Brain microvascular endothelial cell (primary cell): ENCODE measurements at regions not wholly inside any gene's neighbourhood (a gene's known extent, or its start where the extent isn't known, plus 50 kb on each side); places are given as distances from the start of the nearest gene placed in this dataset.

Source experiments
- DNase-seq: peaks from one replicate; pipeline ENCODE4 v3.0.0-alpha.2; 2020
- H3K27ac ChIP-seq: fragments of 250-450 bp; sonication (Bioruptor Pico); 2 replicates; pipeline ENCODE4 v1.5.1; 2020; ENCODE audit warnings: mild to moderate bottlenecking, moderate library complexity
- H3K27me3 ChIP-seq: fragments of 250-450 bp; sonication (Bioruptor Pico); replicated peaks from 2 replicates; pipeline ENCODE4 v1.5.1; 2020; ENCODE audit warnings: mild to moderate bottlenecking
- H3K36me3 ChIP-seq: fragments of 250-450 bp; sonication (Bioruptor Pico); replicated peaks from 2 replicates; pipeline ENCODE4 v1.5.1; 2020; ENCODE audit warnings: mild to moderate bottlenecking
- H3K4me3 ChIP-seq: 2 replicates; pipeline ENCODE4 v1.5.1; 2011; ENCODE audit warnings: low read depth, mild to moderate bottlenecking, control low read depth, low read length, moderate library complexity
- CTCF ChIP-seq: IDR thresholded peaks from 2 replicates; pipeline ENCODE4 v1.5.1; 2011; ENCODE audit warnings: low read depth, mild to moderate bottlenecking, moderate library complexity, low read length, control low read depth, inconsistent platforms; ENCODE audit errors: missing control alignments
- in situ Hi-C: cut with HindIII; loops from 2 replicates; pipeline ENCODE4 v1.10.0; 2017; ENCODE audit warnings: low sequenced_read_pairs, low pct_ligation_motif_present

- DNase-seq: no peak
- in situ Hi-C loops: no loop called here
Measured at GRCh38 chr2:103383541-103383940, 621.7 kb downstream of the TMEM182 start.

DNA sequence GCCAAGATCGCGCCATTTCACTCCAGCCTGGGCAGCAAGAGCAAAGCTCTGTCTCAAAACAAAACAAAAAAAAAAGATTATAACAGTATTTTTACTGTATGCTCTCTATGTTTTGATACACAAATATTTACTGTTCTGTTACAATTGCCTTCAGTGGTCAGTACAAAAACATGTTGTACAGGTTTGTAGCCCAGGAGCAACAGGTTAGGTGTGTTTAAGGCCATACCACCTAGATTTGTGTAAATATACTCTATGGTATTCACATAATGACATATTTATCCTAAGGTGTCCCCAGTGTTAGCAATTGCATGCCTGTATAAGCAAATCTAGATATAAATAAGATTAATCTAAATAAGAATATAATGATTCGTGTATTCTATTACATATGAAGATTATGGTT lies 625.0 kb downstream of the TMEM182 start:
- in situ Hi-C loops: no loop called here
- no peak for TF ChIP-seq CTCF
- DNase-seq: no peak

More at GRCh38 chr2:103383541-103383940, 621.7 kb downstream of the TMEM182 start:
- Histone ChIP-seq H3K4me3 (no peak overlapping the region), H3K27me3 (no peaks in the 10 kb centered on the region), H3K36me3 (no peaks in the 10 kb centered on the region), H3K27ac (no peak overlapping the region)
- no peak for TF ChIP-seq CTCF

DNA sequence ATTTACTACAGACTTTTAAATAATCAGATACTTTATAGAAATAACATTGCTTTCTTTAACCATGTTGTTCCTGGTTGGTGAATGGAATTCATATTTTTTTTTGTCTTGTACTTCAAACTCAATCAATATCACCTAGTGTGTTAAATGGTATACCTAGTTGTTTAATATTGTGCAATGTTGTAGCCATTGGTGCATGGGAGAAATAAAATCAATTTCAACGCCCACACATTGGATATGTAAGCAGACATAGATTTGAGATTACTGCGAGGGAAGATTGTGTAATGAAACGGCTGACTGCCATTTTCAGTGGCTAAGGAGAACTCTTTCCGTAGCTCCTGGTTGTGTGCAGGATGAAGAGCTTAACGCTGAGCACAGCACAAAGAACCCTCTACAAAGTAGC lies 626.1 kb downstream of the TMEM182 start:
- in situ Hi-C loops: no loop called here
- Histone ChIP-seq H3K36me3 (no peaks in the 10 kb centered on the region), H3K27ac (no peak overlapping the region), H3K4me3 (no peak overlapping the region), H3K27me3 (no peaks in the 10 kb centered on the region)
- no peak for TF ChIP-seq CTCF
- DNase-seq: no peak

More for the DNA sequence above, 625.0 kb downstream of the TMEM182 start:
- H3K27me3 ChIP-seq: no peaks in the 10 kb centered on the region
- H3K27ac ChIP-seq: no peak overlapping the region
- no peak overlapping the region for H3K4me3 ChIP-seq
- H3K36me3 ChIP-seq: no peaks in the 10 kb centered on the region

DNA sequence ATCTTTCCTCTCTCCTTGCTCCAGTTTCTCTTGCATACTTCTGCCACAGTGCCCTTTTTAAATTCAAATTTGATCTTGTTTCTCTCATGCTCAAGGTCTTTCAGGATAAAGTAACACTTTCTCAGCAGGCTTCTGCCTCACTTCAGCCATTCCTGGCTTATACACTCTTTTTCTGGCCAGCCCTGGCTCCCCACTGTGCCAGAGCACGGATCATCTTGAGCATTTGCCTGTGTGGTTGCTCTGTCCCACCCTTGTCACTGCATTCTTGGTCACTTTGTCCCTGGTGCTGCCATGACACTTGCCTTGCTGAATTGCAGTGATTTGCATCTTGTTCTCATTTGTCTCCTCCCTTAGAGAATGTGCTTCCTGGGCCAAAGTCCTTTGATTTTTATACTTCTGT lies 634.3 kb downstream of the TMEM182 start:
- Histone ChIP-seq H3K36me3 (no peaks in the 10 kb centered on the region), H3K4me3 (no peak overlapping the region), H3K27ac (no peak overlapping the region), H3K27me3 (no peaks in the 10 kb centered on the region)
- in situ Hi-C loops: no loop called here
- no peak for TF ChIP-seq CTCF
- DNase-seq: no peak

GRCh38 chr2:103401621-103402020 lies 639.8 kb downstream of the TMEM182 start:
- TF ChIP-seq CTCF: no peak
- Histone ChIP-seq H3K4me3 (no peak overlapping the region), H3K27ac (no peak overlapping the region), H3K36me3 (no peaks in the 10 kb centered on the region), H3K27me3 (no peaks in the 10 kb centered on the region)
- DNase-seq: peak; percentile 84
- in situ Hi-C loops: no loop called here

DNA sequence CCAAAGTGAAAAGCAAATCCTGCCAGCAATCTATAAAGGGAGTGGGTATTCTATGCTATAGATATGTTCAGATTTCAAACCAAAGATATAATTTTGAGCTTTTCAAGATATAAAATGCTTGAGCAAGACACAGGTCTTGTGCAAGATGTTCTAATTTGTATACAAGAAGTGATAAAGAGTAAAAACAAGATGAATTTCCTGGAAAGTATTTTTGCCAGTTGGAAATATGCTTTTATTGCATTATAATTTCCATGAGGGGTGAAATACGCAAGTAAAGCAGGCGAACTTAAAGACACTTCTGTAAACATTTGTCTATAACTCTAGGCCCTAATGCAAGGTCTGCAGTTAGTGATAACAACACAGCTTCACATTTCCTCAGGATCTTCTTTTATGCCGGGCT lies 640.5 kb downstream of the TMEM182 start:
- no peak for DNase-seq
- Histone ChIP-seq H3K36me3 (no peaks in the 10 kb centered on the region), H3K27me3 (no peaks in the 10 kb centered on the region), H3K27ac (no peak overlapping the region), H3K4me3 (no peak overlapping the region)
- in situ Hi-C loops: no loop called here
- TF ChIP-seq CTCF: no peak
